GM12878 (cell line): ENCODE measurements at regions not wholly inside any gene's neighbourhood (a gene's known extent, or its start where the extent isn't known, plus 50 kb on each side); places are given as distances from the start of the nearest gene placed in this dataset.

Experiments
- ATAC-seq: fragments of 200-7000 bp; cut with Tn5 transposase; 3 replicates; pipeline ENCODE4 v1.9.1; 2020; ENCODE audit warnings: mild to moderate bottlenecking, moderate library complexity
- BruUV-seq: library from RNA; stranded (reverse); fragments of 400-500 nt; replicated peaks from 2 replicates; lab custom pipeline; 2021; lab: Mats Ljungman, UMichigan
- CTCF ChIA-PET: fragments of 300-600 bp; sonication (Branson Sonifier 250); formaldehyde crosslinking; extraction: SDS; loops from one replicate; lab custom pipeline; 2021; ENCODE audit warnings: inconsistent platforms; lab: Yijun Ruan, JAX
- POLR2A ChIA-PET: fragments of 350-600 bp; formaldehyde crosslinking; extraction: SDS; loops from one replicate; lab custom pipeline; 2021; ENCODE audit warnings: inconsistent platforms; lab: Charles Lee
- RAD21 ChIA-PET: fragments of 300-600 bp; sonication (Branson Sonifier 250); formaldehyde crosslinking; loops from one replicate; lab custom pipeline; 2023; ENCODE audit warnings: antibody characterized with exemption; ENCODE audit not compliant: unreplicated experiment; lab: Charles Lee
- SMC1A ChIA-PET: fragments of 300-600 bp; sonication (Branson Sonifier 250); formaldehyde crosslinking; loops from one replicate; lab custom pipeline; 2023; ENCODE audit not compliant: unreplicated experiment, uncharacterized antibody; lab: Charles Lee
- DNase-seq: peaks from one replicate; pipeline ENCODE4 v3.0.0-alpha.2; 2011; ENCODE audit warnings: low read depth, low spot score
- FAIRE-seq: peaks from 3 replicates; lab custom pipeline; 2011; peaks lifted over from hg19 to GRCh38; lab: Jason Lieb, UNC
- H2AFZ ChIP-seq: 2 replicates; pipeline ENCODE4 v1.6.0; 2011; ENCODE audit warnings: low read depth, low read length, control low read depth; ENCODE audit not compliant: control insufficient read depth
- H3K27ac ChIP-seq: 2 replicates; pipeline ENCODE4 v1.5.1; 2011; ENCODE audit warnings: control low read depth; ENCODE audit not compliant: control insufficient read depth, insufficient read depth
- H3K27me3 ChIP-seq, 2 experiments: replicated peaks in 1 of 2; 2 replicates each; pipeline versions ENCODE4 v1.6.0 to v1.6.1; 2011; ENCODE audit warnings: low read length in 1 of 2; ENCODE audit not compliant: control insufficient read depth in 2 of 2, insufficient read depth in 2 of 2
- H3K36me3 ChIP-seq, 2 experiments: 2 replicates each; pipeline ENCODE4 v1.5.1; 2011; ENCODE audit warnings: low read length in 1 of 2; ENCODE audit not compliant: control insufficient read depth in 2 of 2, insufficient read depth in 2 of 2
- H3K4me1 ChIP-seq: 2 replicates; pipeline ENCODE4 v1.6.1; 2011; ENCODE audit warnings: mild to moderate bottlenecking, low read length, moderate library complexity, mixed read lengths; ENCODE audit not compliant: control insufficient read depth, insufficient read depth
- H3K4me2 ChIP-seq: 2 replicates; pipeline ENCODE4 v1.6.0; 2011; ENCODE audit warnings: control low read depth; ENCODE audit not compliant: control insufficient read depth, insufficient read depth
- H3K4me3 ChIP-seq: fragments of 200-600 bp; sonication (generic); 2 replicates; pipeline ENCODE4 v1.5.1; 2016
- H3K79me2 ChIP-seq: 2 replicates; pipeline ENCODE4 v1.6.0; 2011; ENCODE audit warnings: low read length; ENCODE audit not compliant: control insufficient read depth, insufficient read depth
- H3K9ac ChIP-seq: 2 replicates; pipeline ENCODE4 v1.8.0; 2011; ENCODE audit warnings: low read length, control low read depth, mixed read lengths; ENCODE audit not compliant: control insufficient read depth, insufficient read depth
- H3K9me3 ChIP-seq: replicated peaks from 3 replicates; pipeline ENCODE4 v1.5.1; 2011; ENCODE audit warnings: mild to moderate bottlenecking, low read length; ENCODE audit not compliant: control insufficient read depth, insufficient read depth
- H4K20me1 ChIP-seq: 2 replicates; pipeline ENCODE4 v1.6.0; 2011; ENCODE audit not compliant: control insufficient read depth, insufficient read depth
- BCLAF1 ChIP-seq: fragments of 450-650 bp; IDR thresholded peaks from 2 replicates; pipeline ENCODE4 v1.6.1; 2017; ENCODE audit warnings: antibody characterized with exemption, mild to moderate bottlenecking, moderate library complexity
- CEBPZ ChIP-seq: fragments of 150-350 bp; IDR thresholded peaks from 2 replicates; pipeline ENCODE4 v1.6.1; 2016; ENCODE audit warnings: low read depth, low read length
- MTA2 ChIP-seq: fragments of 450-650 bp; IDR thresholded peaks from 2 replicates; pipeline ENCODE4 v1.6.1; 2016; ENCODE audit warnings: low read depth, mild to moderate bottlenecking, moderate library complexity
- PRDM15 ChIP-seq: fragments of 450-650 bp; formaldehyde crosslinking; IDR thresholded peaks from 2 replicates; pipeline ENCODE4 v1.4.0; 2020; ENCODE audit warnings: mild to moderate bottlenecking, moderate library complexity
- SMC3 ChIP-seq: IDR thresholded peaks from 2 replicates; pipeline ENCODE4 v1.6.1; 2011; ENCODE audit warnings: low read length, improper control_type of control experiment, borderline replicate concordance
- SRF ChIP-seq, 2 experiments: IDR thresholded peaks; 2 replicates each; pipeline ENCODE4 v1.6.1; 2011; ENCODE audit warnings: low read depth in 2 of 2, low read length in 2 of 2, mild to moderate bottlenecking in 1 of 2, moderate library complexity in 1 of 2
- ZBTB33 ChIP-seq: fragments of 450-650 bp; IDR thresholded peaks from 2 replicates; pipeline ENCODE4 v1.6.1; 2017; ENCODE audit warnings: mild to moderate bottlenecking
- WGBS: methylation state at CpG from one replicate; pipeline ENCODE4 v1.1.6; 2016; ENCODE audit warnings: low lambda C conversion rate; ENCODE audit not compliant: insufficient replicate concordance, insufficient coverage; ENCODE audit errors: missing lambda C conversion rate; 5-methylcytosine and 5-hydroxymethylcytosine counted together
- in situ Hi-C: fragments of 300-500 bp; cut with MboI; formaldehyde crosslinking; loops from 9 replicates; pipeline ENCODE4 v1.14.3; 2018; ENCODE audit warnings: mixed read lengths
- intact Hi-C: fragments of 100-400 bp; cut with micrococcal nuclease; formaldehyde crosslinking; loops from one replicate; pipeline ENCODE4 v1.14.2; 2022; ENCODE audit not compliant: unreplicated experiment

GRCh38 chr17:69900101-69900500 is 174.9 kb upstream of the KCNJ16 start:
- ChIA-PET CTCF (no interaction called here), POLR2A (no interaction called here), RAD21 (no interaction called here), SMC1A (no interaction called here)
- H2AFZ ChIP-seq, result no peak overlapping the region
- intact Hi-C loops, result no loop called here
- 12% methylated on average over 3 of the region's 3 CpGs for WGBS
- ATAC-seq (no peak), FAIRE-seq (no peak), DNase-seq (no peak)
- H3K4me1 ChIP-seq, result no peaks in the 10 kb centered on the region
- H3K4me2 ChIP-seq, result no peak overlapping the region
- in situ Hi-C loops, result no loop called here
- no peak overlapping the region for H3K4me3 ChIP-seq
- no peak overlapping the region for H3K27ac ChIP-seq
- no peaks in the 10 kb centered on the region for H3K79me2 ChIP-seq
- no peaks in the 10 kb centered on the region for H4K20me1 ChIP-seq
- no peaks in the 10 kb centered on the region for H3K27me3 ChIP-seq
- no peak overlapping the region for H3K9ac ChIP-seq
- H3K9me3 ChIP-seq, result no peaks in the 10 kb centered on the region
- H3K36me3 ChIP-seq, result no peaks in the 10 kb centered on the region
- BruUV-seq, result no TSS peak
- no peak for TF ChIP-seq ZBTB33
- TF ChIP-seq SMC3, result no peak
- no peak for TF ChIP-seq SRF (IDR thresholded peaks at IDR 0.05; ENCODE audit: low read depth in 2 of 2, low read length in 2 of 2)
- no peak for TF ChIP-seq PRDM15 (CRISPR knock-in tag)
- TF ChIP-seq BCLAF1, result no peak
- no peak for TF ChIP-seq CEBPZ
- no peak for TF ChIP-seq MTA2
